Loucy (cell line): ENCODE measurements at regions not wholly inside any gene's neighbourhood (a gene's known extent, or its start where the extent isn't known, plus 50 kb on each side); places are given as distances from the start of the nearest gene placed in this dataset.

Experiments used
- CTCF ChIP-seq: fragments of 200-600 bp; sonication (generic); conservative IDR thresholded peaks from 2 replicates; pipeline ENCODE4 v1.5.1; 2014; ENCODE audit warnings: mild to moderate bottlenecking, antibody characterized with exemption, low read length
- EZH2phosphoT487 ChIP-seq: fragments of 200-600 bp; IDR thresholded peaks from 2 replicates; pipeline ENCODE4 v1.6.1; 2018; ENCODE audit warnings: antibody characterized with exemption, mild to moderate bottlenecking, moderate library complexity, borderline replicate concordance

- TF ChIP-seq CTCF (no peak), EZH2phosphoT487 (no peak)
These were observed 163.7 kb upstream of the TNRC6C start for GRCh38 chr17:77794846-77795245.
